Heart left ventricle (tissue), 16 donors: ENCODE measurements at regions not wholly inside any gene's neighbourhood (a gene's known extent, or its start where the extent isn't known, plus 50 kb on each side); places are given as distances from the start of the nearest gene placed in this dataset.

Experiments
- ATAC-seq, 4 donors: fragments of 200-7000 bp; cut with Tn5 transposase; one replicate each; pipeline ENCODE4 v1.9.1; 2020 to 2022; ENCODE audit warnings: moderate library complexity in 4 of 4, mild to moderate bottlenecking in 3 of 4, moderate number of reproducible peaks in 1 of 4
- DNase-seq, 5 donors: peaks; one replicate each; pipeline ENCODE4 v3.0.0-alpha.2; 2020
- H3K27ac ChIP-seq, 12 donors: fragments of 200-600 bp; sonication (generic) in 4 of 12; one replicate each; pipeline versions ENCODE4 v1.5.0 to v1.8.0; 2016 to 2022; ENCODE audit warnings: mild to moderate bottlenecking in 2 of 12
- H3K27me3 ChIP-seq, 9 donors: fragments of 200-600 bp; sonication (generic) in 2 of 9; one replicate each; pipeline versions ENCODE4 v1.5.1 to v1.8.0; 2016 to 2022; ENCODE audit warnings: mild to moderate bottlenecking in 3 of 9
- H3K36me3 ChIP-seq, 9 donors: fragments of 200-600 bp; sonication (generic) in 2 of 9; one replicate each; pipeline versions ENCODE4 v1.5.0 to v1.8.0; 2018 to 2022; ENCODE audit warnings: mild to moderate bottlenecking in 2 of 9
- H3K4me1 ChIP-seq, 12 donors: fragments of 200-600 bp; sonication (generic) in 4 of 12; one replicate each; pipeline versions ENCODE4 v1.5.0 to v1.8.0; 2016 to 2022; ENCODE audit warnings: mild to moderate bottlenecking in 3 of 12
- H3K4me3 ChIP-seq, 12 donors: fragments of 200-600 bp; sonication (generic) in 4 of 12; one replicate each; pipeline versions ENCODE4 v1.5.0 to v1.8.0; 2017 to 2022; ENCODE audit warnings: mild to moderate bottlenecking in 9 of 12, moderate library complexity in 4 of 12
- H3K9me3 ChIP-seq, 12 donors: fragments of 200-600 bp; sonication (generic) in 4 of 12; one replicate each; pipeline versions ENCODE4 v1.5.0 to v1.8.0; 2016 to 2022; ENCODE audit warnings: mild to moderate bottlenecking in 1 of 12
- POLR2A ChIP-seq, 2 donors: fragments of 450-650 bp; IDR thresholded peaks; one replicate each; pipeline ENCODE4 v1.6.1; 2017; ENCODE audit warnings: antibody characterized with exemption in 2 of 2, mild to moderate bottlenecking in 2 of 2, moderate library complexity in 2 of 2
- WGBS, 4 donors: extraction: QIAGEN DNeasy Blood & Tissue Kit in 2 of 4; methylation state at CpG; one replicate each; pipeline versions ENCODE4 v1.1.5 to v1.1.7; 2013 to 2018; 5-methylcytosine and 5-hydroxymethylcytosine counted together
- intact Hi-C, 10 donors: fragments of 100-400 bp; cut with DNase I; formaldehyde crosslinking; loops; one replicate each; pipeline versions ENCODE4 v1.11.1 to v1.14.2; 2022
- TF ChIP-seq, protein P1 (sequence below), 12 donors: fragments of 200-600 bp; sonication (generic) in 4 of 12; IDR thresholded peaks; one replicate each; pipeline versions ENCODE4 v1.5.0 to v1.8.0; 2018 to 2022; ENCODE audit warnings: antibody characterized with exemption in 12 of 12, mild to moderate bottlenecking in 5 of 12
- donor health status: ischemic (EF 13 %, LVEDD 7.1; RV severe dilation, severe dysfunction).
- donor health status: healthy with polysubstance abuse.
- donor health status: DM: no; HTN: yes; CAD: no.
- donor health status: DM: no; HTN: no; CAD: no.
- donor health status: ischemic (EF 25% LVEDD 6.9; RV normal size, moderate dysfunction).
- donor health status: ischemic (EF 25% LVEDD 5.7; RV mildly dilated, moderate dysfunction).
- donor health status: healthy.
- donor health status: DM: yes; HTN: yes; CAD: no.
- donor health status: ischemic (EF 35%, LVEDD 5.7; RV mildly dilated, moderate dysfunction).
- donor health status: nonischemic (EF 11% LVEDD 7.7; RV severe dilation, severe dysfunction).
- donor health status: DM: yes; HTN: yes; CAD: no.
- donor health status: PGD.
- donor health status: ischemic (EF 29% LVEDD 5.4; RV normal size, mild dysfunction).
- donor health status: nonischemic (EF 23%, LVEDD 6.1; RV moderate dilation, normal function).

GRCh38 chr11:106381895-106382294 is 304.4 kb downstream of the AASDHPPT start:
- Histone ChIP-seq H3K27me3 (no peaks in the 10 kb centered on the region), H3K27ac (no peak overlapping the region), H3K4me3 (no peak overlapping the region), H3K9me3 (peaks cover 0 to 2% (median 0%) of the 10 kb centered on the region in 12 donors), H3K4me1 (no peaks in the 10 kb centered on the region), H3K36me3 (no peaks in the 10 kb centered on the region)
- intact Hi-C loops = no loop called here
- ATAC-seq (no peak), DNase-seq (no peak)
- 77 to 84% (median 79%) methylated on average over 3 of the region's 3 CpGs for WGBS, 4 donors
- TF ChIP-seq, protein P1, sequence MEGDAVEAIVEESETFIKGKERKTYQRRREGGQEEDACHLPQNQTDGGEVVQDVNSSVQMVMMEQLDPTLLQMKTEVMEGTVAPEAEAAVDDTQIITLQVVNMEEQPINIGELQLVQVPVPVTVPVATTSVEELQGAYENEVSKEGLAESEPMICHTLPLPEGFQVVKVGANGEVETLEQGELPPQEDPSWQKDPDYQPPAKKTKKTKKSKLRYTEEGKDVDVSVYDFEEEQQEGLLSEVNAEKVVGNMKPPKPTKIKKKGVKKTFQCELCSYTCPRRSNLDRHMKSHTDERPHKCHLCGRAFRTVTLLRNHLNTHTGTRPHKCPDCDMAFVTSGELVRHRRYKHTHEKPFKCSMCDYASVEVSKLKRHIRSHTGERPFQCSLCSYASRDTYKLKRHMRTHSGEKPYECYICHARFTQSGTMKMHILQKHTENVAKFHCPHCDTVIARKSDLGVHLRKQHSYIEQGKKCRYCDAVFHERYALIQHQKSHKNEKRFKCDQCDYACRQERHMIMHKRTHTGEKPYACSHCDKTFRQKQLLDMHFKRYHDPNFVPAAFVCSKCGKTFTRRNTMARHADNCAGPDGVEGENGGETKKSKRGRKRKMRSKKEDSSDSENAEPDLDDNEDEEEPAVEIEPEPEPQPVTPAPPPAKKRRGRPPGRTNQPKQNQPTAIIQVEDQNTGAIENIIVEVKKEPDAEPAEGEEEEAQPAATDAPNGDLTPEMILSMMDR (IDR thresholded peaks at IDR 0.05) = no peak
- TF ChIP-seq POLR2A (IDR thresholded peaks at IDR 0.05) = no peak

GRCh38 chr11:106384429-106384828 is 307.0 kb downstream of the AASDHPPT start:
- H3K9me3 ChIP-seq = peaks cover 0 to 3% (median 0%) of the 10 kb centered on the region in 12 donors
- no peak for TF ChIP-seq POLR2A (IDR thresholded peaks at IDR 0.05)
- TF ChIP-seq, protein P1 (IDR thresholded peaks at IDR 0.05) = no peak
- H3K36me3 ChIP-seq = no peaks in the 10 kb centered on the region
- H3K4me3 ChIP-seq = no peak overlapping the region
- DNase-seq (no peak), ATAC-seq (no peak)
- H3K4me1 ChIP-seq = no peaks in the 10 kb centered on the region
- H3K27me3 ChIP-seq = no peaks in the 10 kb centered on the region
- H3K27ac ChIP-seq = no peak overlapping the region
- intact Hi-C loops = no loop called here
- WGBS, 4 donors = 76 to 84% (median 82%) methylated on average over 2 of the region's 2 CpGs

DNA sequence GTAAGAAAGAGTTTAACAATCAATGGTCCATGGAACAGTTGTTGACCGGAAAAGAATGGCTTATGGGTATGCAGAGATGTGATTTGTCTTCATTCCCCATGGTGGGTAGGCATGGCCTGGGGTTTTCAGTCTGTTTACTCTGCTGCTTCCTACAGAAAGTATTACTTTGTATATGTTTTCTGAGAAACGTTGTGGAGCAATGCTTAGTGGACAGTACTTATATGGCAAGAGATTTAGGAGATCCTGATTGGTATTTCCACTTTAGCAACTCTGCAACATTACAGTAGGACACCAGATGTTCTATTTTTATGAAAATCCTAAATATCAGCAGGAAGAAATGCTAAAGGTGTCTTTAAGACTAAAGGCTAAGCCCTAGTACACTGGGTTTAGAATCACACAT is 309.1 kb downstream of the AASDHPPT start:
- no peaks in the 10 kb centered on the region for H3K4me1 ChIP-seq
- H3K9me3 ChIP-seq = peaks cover 0 to 3% (median 0%) of the 10 kb centered on the region in 12 donors
- H3K27ac ChIP-seq = no peak overlapping the region
- H3K4me3 ChIP-seq = no peak overlapping the region
- ATAC-seq = no peak
- intact Hi-C loops = no loop called here
- no peak for TF ChIP-seq POLR2A (IDR thresholded peaks at IDR 0.05)
- TF ChIP-seq, protein P1 (IDR thresholded peaks at IDR 0.05) = no peak
- 72 to 79% (median 78%) methylated on average over 2 of the region's 2 CpGs for WGBS, 4 donors
- H3K36me3 ChIP-seq = no peaks in the 10 kb centered on the region
- no peak for DNase-seq
- H3K27me3 ChIP-seq = no peaks in the 10 kb centered on the region

- Histone ChIP-seq H3K9me3 (peaks cover 0 to 3% (median 0%) of the 10 kb centered on the region in 12 donors), H3K4me3 (no peak overlapping the region), H3K27me3 (no peaks in the 10 kb centered on the region), H3K27ac (no peak overlapping the region), H3K36me3 (no peaks in the 10 kb centered on the region), H3K4me1 (no peaks in the 10 kb centered on the region)
- DNase-seq (no peak), ATAC-seq (no peak)
- intact Hi-C loops = no loop called here
- TF ChIP-seq POLR2A (IDR thresholded peaks at IDR 0.05) = no peak
- TF ChIP-seq, protein P1 (IDR thresholded peaks at IDR 0.05) = no peak
These were observed 311.6 kb downstream of the AASDHPPT start for GRCh38 chr11:106389101-106389500.
